Adipocyte (in vitro differentiated cells): ENCODE measurements at regions not wholly inside any gene's neighbourhood (a gene's known extent, or its start where the extent isn't known, plus 50 kb on each side); places are given as distances from the start of the nearest gene placed in this dataset.

Source experiments
- DNase-seq: peaks from one replicate; pipeline ENCODE4 v3.0.0-alpha.2; 2015; ENCODE audit warnings: low read depth
- H3K27me3 ChIP-seq: replicated peaks from 2 replicates; pipeline ENCODE4 v1.7.0; 2013; ENCODE audit warnings: mild to moderate bottlenecking, low read length, moderate library complexity; ENCODE audit not compliant: control insufficient read depth, insufficient read depth
- H3K36me3 ChIP-seq: 2 replicates; pipeline ENCODE4 v1.7.0; 2013; ENCODE audit warnings: low read length, mild to moderate bottlenecking, moderate library complexity; ENCODE audit not compliant: control insufficient read depth, insufficient read depth, severe bottlenecking
- H3K4me1 ChIP-seq: 2 replicates; pipeline ENCODE4 v1.7.0; 2013; ENCODE audit warnings: mild to moderate bottlenecking, low read length, moderate library complexity; ENCODE audit not compliant: control insufficient read depth, insufficient read depth
- H3K4me3 ChIP-seq: 2 replicates; pipeline ENCODE4 v1.7.0; 2013; ENCODE audit warnings: mild to moderate bottlenecking, low read length, moderate library complexity
- H3K9ac ChIP-seq: 2 replicates; pipeline ENCODE4 v1.7.0; 2013; ENCODE audit warnings: mild to moderate bottlenecking, low read length, moderate library complexity
- H3K9me3 ChIP-seq: 2 replicates; pipeline ENCODE4 v1.7.0; 2013; ENCODE audit warnings: mild to moderate bottlenecking, low read length, moderate library complexity; ENCODE audit not compliant: control insufficient read depth

GRCh38 chr5:147989239-147989638 lies 74.5 kb upstream of the SPINK5 start:
- H3K27me3 ChIP-seq, result no peaks in the 10 kb centered on the region
- H3K36me3 ChIP-seq, result no peaks in the 10 kb centered on the region
- no peak for DNase-seq
- H3K4me1 ChIP-seq, result no peaks in the 10 kb centered on the region
- H3K4me3 ChIP-seq, result no peak overlapping the region
- no peaks in the 10 kb centered on the region for H3K9me3 ChIP-seq
- H3K9ac ChIP-seq, result no peak overlapping the region

- no peak overlapping the region for H3K9ac ChIP-seq
- H3K4me3 ChIP-seq, result no peak overlapping the region
- H3K27me3 ChIP-seq, result no peaks in the 10 kb centered on the region
- H3K4me1 ChIP-seq, result no peaks in the 10 kb centered on the region
- no peaks in the 10 kb centered on the region for H3K36me3 ChIP-seq
- no peak for DNase-seq
- H3K9me3 ChIP-seq, result no peaks in the 10 kb centered on the region
Observed at GRCh38 chr5:147986134-147986757, 77.5 kb upstream of the SPINK5 start.

- no peaks in the 10 kb centered on the region for H3K9me3 ChIP-seq
- no peak overlapping the region for H3K4me3 ChIP-seq
- H3K4me1 ChIP-seq, result no peaks in the 10 kb centered on the region
- no peaks in the 10 kb centered on the region for H3K27me3 ChIP-seq
- H3K36me3 ChIP-seq, result no peaks in the 10 kb centered on the region
- no peak for DNase-seq
- no peak overlapping the region for H3K9ac ChIP-seq
Observed at GRCh38 chr5:147985608-147986007, 78.2 kb upstream of the SPINK5 start.

- no peaks in the 10 kb centered on the region for H3K9me3 ChIP-seq
- H3K4me3 ChIP-seq, result no peak overlapping the region
- no peak for DNase-seq
- H3K27me3 ChIP-seq, result no peaks in the 10 kb centered on the region
- no peaks in the 10 kb centered on the region for H3K36me3 ChIP-seq
- no peak overlapping the region for H3K9ac ChIP-seq
- H3K4me1 ChIP-seq, result no peaks in the 10 kb centered on the region
Observed at GRCh38 chr5:147983742-147984141, 77.4 kb upstream of the C5orf46 start.

- H3K9me3 ChIP-seq, result peaks cover 12% of the 10 kb centered on the region
- no peaks in the 10 kb centered on the region for H3K4me1 ChIP-seq
- H3K36me3 ChIP-seq, result no peaks in the 10 kb centered on the region
- DNase-seq, result no peak
- no peak overlapping the region for H3K9ac ChIP-seq
- H3K4me3 ChIP-seq, result no peak overlapping the region
- no peaks in the 10 kb centered on the region for H3K27me3 ChIP-seq
Observed at GRCh38 chr5:147981074-147981473, 74.7 kb upstream of the C5orf46 start.

DNA sequence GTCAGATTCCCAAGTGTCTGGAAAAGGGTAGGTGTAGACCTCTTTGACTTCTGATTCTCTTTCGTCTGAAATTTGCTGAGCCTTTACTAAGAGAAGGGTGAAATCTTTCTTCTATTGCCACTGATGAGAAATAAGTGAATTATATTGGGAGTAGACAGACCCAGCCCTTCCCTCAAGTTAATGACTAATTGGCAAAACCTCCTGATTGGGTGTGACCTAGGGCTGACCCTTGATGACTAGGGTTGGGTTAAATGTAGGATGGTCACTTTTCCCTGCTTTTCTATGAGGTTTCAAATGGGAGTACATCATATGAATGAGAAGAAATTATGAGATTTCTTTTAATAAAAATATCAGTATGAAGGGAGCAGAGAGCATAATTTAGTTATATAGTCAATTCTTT lies 73.4 kb upstream of the C5orf46 start:
- H3K36me3 ChIP-seq, result no peaks in the 10 kb centered on the region
- H3K27me3 ChIP-seq, result no peaks in the 10 kb centered on the region
- H3K9me3 ChIP-seq, result peaks cover 12% of the 10 kb centered on the region
- no peak for DNase-seq
- no peak overlapping the region for H3K4me3 ChIP-seq
- no peaks in the 10 kb centered on the region for H3K4me1 ChIP-seq
- no peak overlapping the region for H3K9ac ChIP-seq

DNA sequence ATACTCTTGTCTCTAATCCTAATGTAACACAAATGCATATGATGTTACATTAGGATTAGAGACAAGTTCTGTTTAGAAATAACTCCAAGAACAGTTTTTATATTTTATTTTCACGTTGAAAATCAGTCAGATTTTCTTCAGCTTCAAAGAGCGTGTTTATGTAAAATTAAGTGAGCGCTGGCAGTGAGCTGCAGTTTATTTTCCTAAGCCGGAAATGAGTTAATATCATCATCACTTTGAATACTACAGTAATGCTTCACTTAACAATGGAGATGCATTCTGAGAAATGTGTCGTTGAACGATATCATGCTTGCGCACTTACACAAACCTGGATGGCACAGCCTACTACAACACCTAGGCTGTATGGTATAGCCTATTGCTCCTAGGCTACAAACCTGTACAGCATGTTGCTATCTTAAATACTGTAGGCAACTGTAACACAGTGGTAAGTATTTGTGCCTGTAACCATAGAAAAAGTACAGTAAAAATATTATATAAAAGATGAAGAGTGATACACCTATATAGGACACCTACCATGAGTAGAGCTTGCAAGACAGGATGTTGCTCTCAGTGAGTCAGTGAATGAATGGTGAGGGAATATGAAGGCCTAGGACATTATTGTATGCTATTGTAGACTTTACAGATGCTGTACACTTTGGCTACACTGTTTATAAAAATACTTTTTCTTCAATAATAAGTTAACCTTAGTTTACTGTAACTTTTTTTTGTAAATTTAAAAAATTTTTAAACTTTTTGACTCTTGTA lies 65.9 kb upstream of the C5orf46 start:
- no peak overlapping the region for H3K9ac ChIP-seq

GRCh38 chr5:147971472-147971871 lies 65.1 kb upstream of the C5orf46 start:
- peaks cover 9% of the 10 kb centered on the region for H3K4me1 ChIP-seq
- no peak for DNase-seq
- no peak overlapping the region for H3K9ac ChIP-seq
- no peaks in the 10 kb centered on the region for H3K27me3 ChIP-seq
- no peaks in the 10 kb centered on the region for H3K36me3 ChIP-seq
- H3K9me3 ChIP-seq, result no peaks in the 10 kb centered on the region
- no peak overlapping the region for H3K4me3 ChIP-seq

More for the DNA sequence above, 65.9 kb upstream of the C5orf46 start:
- H3K36me3 ChIP-seq, result no peaks in the 10 kb centered on the region
- no peak overlapping the region for H3K4me3 ChIP-seq
- no peak for DNase-seq
- H3K9me3 ChIP-seq, result peaks cover 2% of the 10 kb centered on the region
- no peaks in the 10 kb centered on the region for H3K27me3 ChIP-seq
- H3K4me1 ChIP-seq, result peaks cover 7% of the 10 kb centered on the region

- Histone ChIP-seq H3K27me3 (peaks cover 13% of the 10 kb centered on the region), H3K4me3 (no peak overlapping the region), H3K4me1 (peaks cover 16% of the 10 kb centered on the region), H3K36me3 (no peaks in the 10 kb centered on the region), H3K9ac (no peak overlapping the region), H3K9me3 (no peaks in the 10 kb centered on the region)
- no peak for DNase-seq
Observed at GRCh38 chr5:147968855-147969254, 62.5 kb upstream of the C5orf46 start.

DNA sequence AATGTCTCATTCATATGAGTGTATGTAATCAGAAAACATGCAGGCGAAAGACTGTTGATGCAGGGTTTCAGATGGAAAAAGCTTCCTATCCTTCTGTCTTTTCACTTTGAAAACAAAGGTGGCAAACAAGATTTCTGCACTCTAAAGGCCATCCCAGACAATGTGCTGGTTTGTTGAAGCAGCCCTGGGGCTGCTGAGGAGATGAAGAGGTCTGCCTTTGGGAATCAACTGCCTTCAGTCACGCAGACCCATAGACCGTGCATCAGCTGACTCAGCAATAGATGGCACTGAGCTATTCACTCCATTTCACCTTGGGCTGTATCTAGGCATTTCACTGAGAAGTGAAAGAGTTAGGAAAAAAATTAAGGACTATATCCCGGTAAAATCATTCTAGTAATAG lies 60.5 kb upstream of the C5orf46 start:
- DNase-seq, result no peak
- no peak overlapping the region for H3K4me3 ChIP-seq
- H3K9ac ChIP-seq, result no peak overlapping the region
- no peaks in the 10 kb centered on the region for H3K9me3 ChIP-seq
- no peaks in the 10 kb centered on the region for H3K36me3 ChIP-seq
- peaks cover 16% of the 10 kb centered on the region for H3K4me1 ChIP-seq
- peaks cover 19% of the 10 kb centered on the region for H3K27me3 ChIP-seq

DNA sequence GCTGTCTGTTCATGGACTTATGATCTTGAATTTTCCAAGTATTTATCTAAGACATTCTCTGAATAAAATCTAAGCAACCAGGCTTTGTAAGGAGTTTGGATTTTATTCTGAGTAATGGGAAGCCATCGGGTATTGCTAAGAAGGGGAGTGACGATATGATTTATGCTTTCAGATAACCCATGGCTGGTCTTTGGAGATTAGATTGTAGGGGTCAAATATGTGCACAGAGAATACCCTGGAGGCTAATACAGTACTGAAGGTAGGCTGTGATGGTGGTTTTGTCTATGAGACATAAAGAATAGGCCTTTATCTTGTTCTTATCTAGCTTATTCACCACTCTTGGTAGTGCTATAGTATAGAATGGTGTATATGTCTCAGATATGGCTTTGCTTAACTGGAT lies 60.0 kb upstream of the C5orf46 start:
- H3K4me3 ChIP-seq, result no peak overlapping the region
- no peaks in the 10 kb centered on the region for H3K36me3 ChIP-seq
- DNase-seq, result no peak
- peaks cover 19% of the 10 kb centered on the region for H3K27me3 ChIP-seq
- H3K4me1 ChIP-seq, result peaks cover 16% of the 10 kb centered on the region
- no peaks in the 10 kb centered on the region for H3K9me3 ChIP-seq
- H3K9ac ChIP-seq, result no peak overlapping the region
